Neural cell (in vitro differentiated cells): ENCODE measurements at regions not wholly inside any gene's neighbourhood (a gene's known extent, or its start where the extent isn't known, plus 50 kb on each side); places are given as distances from the start of the nearest gene placed in this dataset.

Experiments used
- H2AFZ ChIP-seq: fragments of 200-600, 300-800 bp; sonication (generic), shearing (Covaris generic); 2 replicates; pipeline ENCODE4 v1.6.0; 2014; ENCODE audit warnings: low read depth, mild to moderate bottlenecking, antibody characterized with exemption, low read length, moderate library complexity
- H3F3A ChIP-seq: fragments of 200-600 bp; shearing (Covaris generic); 2 replicates; pipeline ENCODE4 v1.6.1; 2016; ENCODE audit warnings: mild to moderate bottlenecking, moderate library complexity, mixed read lengths, antibody characterized with exemption, low read length; ENCODE audit not compliant: insufficient read depth, poor library complexity, severe bottlenecking
- H3K27ac ChIP-seq: fragments of 200-600, 300-800 bp; sonication (generic), shearing (Covaris generic); 2 replicates; pipeline ENCODE4 v1.5.1; 2014; ENCODE audit warnings: mild to moderate bottlenecking, low read length, moderate library complexity
- H3K27me3 ChIP-seq: fragments of 300-800, 200-600 bp; sonication (generic), shearing (Covaris generic); 2 replicates; pipeline ENCODE4 v1.6.0; 2014; ENCODE audit warnings: mild to moderate bottlenecking, low read depth, low read length, moderate library complexity; ENCODE audit not compliant: insufficient read depth
- H3K36me3 ChIP-seq: fragments of 300-800, 200-600 bp; sonication (generic), shearing (Covaris generic); 2 replicates; pipeline ENCODE4 v1.5.1; 2014; ENCODE audit warnings: mild to moderate bottlenecking, antibody characterized with exemption, low read length, moderate library complexity; ENCODE audit not compliant: insufficient read depth
- H3K4me2 ChIP-seq: fragments of 300-800, 200-600 bp; sonication (generic), shearing (Covaris generic); 2 replicates; pipeline ENCODE4 v1.6.0; 2014; ENCODE audit warnings: mild to moderate bottlenecking, low read length
- H3K4me3 ChIP-seq: fragments of 300-800, 200-600 bp; sonication (generic), shearing (Covaris generic); 2 replicates; pipeline ENCODE4 v1.5.1; 2014; ENCODE audit warnings: mild to moderate bottlenecking, low read length, moderate library complexity
- H3K79me2 ChIP-seq: fragments of 200-600 bp; shearing (Covaris generic); replicated peaks from 2 replicates; pipeline ENCODE4 v1.6.0; 2014; ENCODE audit warnings: mild to moderate bottlenecking, low read length, moderate library complexity; ENCODE audit not compliant: insufficient read depth
- H3K9ac ChIP-seq: fragments of 300-800, 200-600 bp; sonication (generic), shearing (Covaris generic); 2 replicates; pipeline ENCODE4 v1.6.1; 2016; ENCODE audit warnings: mild to moderate bottlenecking, low read length, mixed read lengths
- H3K9me2 ChIP-seq: fragments of 200-600 bp; shearing (Covaris generic); 2 replicates; pipeline ENCODE4 v1.6.1; 2016; ENCODE audit warnings: mild to moderate bottlenecking, low read length, mixed read lengths; ENCODE audit not compliant: insufficient read depth
- H3K9me3 ChIP-seq: fragments of 200-600, 300-800 bp; sonication (generic), shearing (Covaris generic); 2 replicates; pipeline ENCODE4 v1.6.1; 2016; ENCODE audit warnings: mild to moderate bottlenecking, mixed run types, low read length, moderate library complexity, mixed read lengths
- H4K20me1 ChIP-seq: fragments of 200-600 bp; shearing (Covaris generic); 2 replicates; pipeline ENCODE4 v1.6.1; 2016; ENCODE audit warnings: mild to moderate bottlenecking, mixed run types; ENCODE audit not compliant: insufficient read depth
- EP300 ChIP-seq: fragments of 450-650 bp; conservative IDR thresholded peaks from 2 replicates; pipeline ENCODE4 v1.6.1; 2014; ENCODE audit warnings: antibody characterized with exemption, mild to moderate bottlenecking, moderate library complexity; ENCODE audit not compliant: poor library complexity, severe bottlenecking
- EZH2 ChIP-seq: fragments of 200-600, 300-800 bp; shearing (Covaris generic), sonication (generic); IDR thresholded peaks from 2 replicates; pipeline ENCODE4 v1.6.1; 2014; ENCODE audit warnings: antibody characterized with exemption, low read length, borderline replicate concordance, mild to moderate bottlenecking; ENCODE audit not compliant: insufficient read depth, poor library complexity, severe bottlenecking
- MXI1 ChIP-seq: fragments of 450-650 bp; conservative IDR thresholded peaks from 2 replicates; pipeline ENCODE4 v1.6.1; 2014; ENCODE audit warnings: antibody characterized with exemption, mild to moderate bottlenecking; ENCODE audit not compliant: poor library complexity, severe bottlenecking
- POLR2AphosphoS5 ChIP-seq: IDR thresholded peaks from 2 replicates; pipeline ENCODE4 v1.6.1; 2012
- RAD21 ChIP-seq: fragments of 450-650 bp; conservative IDR thresholded peaks from 2 replicates; pipeline ENCODE4 v1.6.1; 2014; ENCODE audit warnings: antibody characterized with exemption, mild to moderate bottlenecking, moderate library complexity
- SMC3 ChIP-seq: fragments of 450-650 bp; conservative IDR thresholded peaks from 2 replicates; pipeline ENCODE4 v1.6.1; 2014; ENCODE audit warnings: antibody characterized with exemption, mild to moderate bottlenecking, moderate library complexity; ENCODE audit not compliant: poor library complexity
- TAF1 ChIP-seq: IDR thresholded peaks from 2 replicates; pipeline ENCODE4 v1.6.1; 2012; ENCODE audit warnings: low read depth
- TF ChIP-seq, protein P1 (sequence below): IDR thresholded peaks from 2 replicates; pipeline ENCODE4 v1.6.1; 2012; ENCODE audit warnings: borderline replicate concordance
- TF ChIP-seq, protein P2 (sequence below): fragments of 450-650 bp; IDR thresholded peaks from 2 replicates; pipeline ENCODE4 v1.5.1; 2014; ENCODE audit warnings: antibody characterized with exemption, mild to moderate bottlenecking, moderate library complexity; ENCODE audit not compliant: poor library complexity, severe bottlenecking

DNA sequence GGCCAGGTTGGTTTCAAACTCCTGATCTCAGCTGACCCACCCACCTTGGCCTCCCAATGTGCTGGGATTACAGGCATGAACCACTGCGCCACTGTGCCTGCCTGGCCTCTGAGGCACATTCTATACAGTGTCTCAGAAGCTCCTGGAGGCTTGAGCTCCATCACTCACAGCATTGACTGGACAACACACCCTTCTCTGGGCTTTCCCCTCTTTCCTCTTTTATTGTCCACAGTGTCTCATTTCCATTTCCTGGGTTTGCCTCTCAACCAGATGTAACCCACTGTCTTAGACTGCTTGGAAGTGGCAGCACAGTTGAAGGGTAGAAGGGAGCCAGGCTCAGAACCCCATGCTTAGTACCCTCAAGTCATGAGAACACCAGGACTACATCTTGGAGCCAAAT lies 208.1 kb downstream of the MTX2 start:
- Histone ChIP-seq H3K9me3 (no peaks in the 10 kb centered on the region), H4K20me1 (no peaks in the 10 kb centered on the region), H3K4me3 (no peak overlapping the region), H3K4me2 (no peak overlapping the region), H3K9me2 (no peaks in the 10 kb centered on the region), H3K79me2 (no peaks in the 10 kb centered on the region), H3K27ac (no peak overlapping the region), H3K27me3 (no peaks in the 10 kb centered on the region), H3K36me3 (no peaks in the 10 kb centered on the region), H2AFZ (no peak overlapping the region), H3K9ac (no peak overlapping the region), H3F3A (no peaks in the 10 kb centered on the region)
- no peak for TF ChIP-seq EZH2
- TF ChIP-seq, protein P1, sequence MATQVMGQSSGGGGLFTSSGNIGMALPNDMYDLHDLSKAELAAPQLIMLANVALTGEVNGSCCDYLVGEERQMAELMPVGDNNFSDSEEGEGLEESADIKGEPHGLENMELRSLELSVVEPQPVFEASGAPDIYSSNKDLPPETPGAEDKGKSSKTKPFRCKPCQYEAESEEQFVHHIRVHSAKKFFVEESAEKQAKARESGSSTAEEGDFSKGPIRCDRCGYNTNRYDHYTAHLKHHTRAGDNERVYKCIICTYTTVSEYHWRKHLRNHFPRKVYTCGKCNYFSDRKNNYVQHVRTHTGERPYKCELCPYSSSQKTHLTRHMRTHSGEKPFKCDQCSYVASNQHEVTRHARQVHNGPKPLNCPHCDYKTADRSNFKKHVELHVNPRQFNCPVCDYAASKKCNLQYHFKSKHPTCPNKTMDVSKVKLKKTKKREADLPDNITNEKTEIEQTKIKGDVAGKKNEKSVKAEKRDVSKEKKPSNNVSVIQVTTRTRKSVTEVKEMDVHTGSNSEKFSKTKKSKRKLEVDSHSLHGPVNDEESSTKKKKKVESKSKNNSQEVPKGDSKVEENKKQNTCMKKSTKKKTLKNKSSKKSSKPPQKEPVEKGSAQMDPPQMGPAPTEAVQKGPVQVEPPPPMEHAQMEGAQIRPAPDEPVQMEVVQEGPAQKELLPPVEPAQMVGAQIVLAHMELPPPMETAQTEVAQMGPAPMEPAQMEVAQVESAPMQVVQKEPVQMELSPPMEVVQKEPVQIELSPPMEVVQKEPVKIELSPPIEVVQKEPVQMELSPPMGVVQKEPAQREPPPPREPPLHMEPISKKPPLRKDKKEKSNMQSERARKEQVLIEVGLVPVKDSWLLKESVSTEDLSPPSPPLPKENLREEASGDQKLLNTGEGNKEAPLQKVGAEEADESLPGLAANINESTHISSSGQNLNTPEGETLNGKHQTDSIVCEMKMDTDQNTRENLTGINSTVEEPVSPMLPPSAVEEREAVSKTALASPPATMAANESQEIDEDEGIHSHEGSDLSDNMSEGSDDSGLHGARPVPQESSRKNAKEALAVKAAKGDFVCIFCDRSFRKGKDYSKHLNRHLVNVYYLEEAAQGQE: no peak
- TF ChIP-seq EP300: no peak
- TF ChIP-seq TAF1: no peak

DNA sequence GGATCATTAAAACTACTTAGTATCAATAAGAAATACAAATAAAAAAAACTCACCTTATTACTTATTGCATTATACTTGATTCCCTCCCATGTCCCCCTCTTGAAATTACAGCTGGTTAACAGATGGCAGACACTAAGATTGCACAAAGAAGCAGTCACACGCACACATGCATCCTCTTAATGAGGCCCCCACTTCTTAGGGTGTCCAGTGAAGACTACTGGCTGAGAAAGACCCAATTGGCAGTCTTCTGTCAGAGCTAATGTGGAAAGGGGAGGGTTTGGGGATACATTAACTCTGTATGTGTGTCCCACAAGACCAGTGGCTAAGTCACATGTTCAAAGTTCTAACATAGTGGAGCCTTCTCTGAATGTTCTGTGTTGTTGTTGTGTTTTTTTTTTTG lies 210.7 kb downstream of the MTX2 start:
- Histone ChIP-seq H3K4me3 (no peak overlapping the region), H2AFZ (no peak overlapping the region), H3K27ac (no peak overlapping the region), H3F3A (no peaks in the 10 kb centered on the region), H4K20me1 (no peaks in the 10 kb centered on the region), H3K9me2 (no peaks in the 10 kb centered on the region), H3K79me2 (no peaks in the 10 kb centered on the region), H3K27me3 (no peaks in the 10 kb centered on the region), H3K4me2 (no peak overlapping the region), H3K9me3 (no peaks in the 10 kb centered on the region), H3K36me3 (no peaks in the 10 kb centered on the region), H3K9ac (no peak overlapping the region)
- TF ChIP-seq POLR2AphosphoS5 (no peak), MXI1 (no peak), TAF1 (no peak), EZH2 (no peak), RAD21 (no peak), SMC3 (no peak), EP300 (no peak)
- TF ChIP-seq, protein P2, sequence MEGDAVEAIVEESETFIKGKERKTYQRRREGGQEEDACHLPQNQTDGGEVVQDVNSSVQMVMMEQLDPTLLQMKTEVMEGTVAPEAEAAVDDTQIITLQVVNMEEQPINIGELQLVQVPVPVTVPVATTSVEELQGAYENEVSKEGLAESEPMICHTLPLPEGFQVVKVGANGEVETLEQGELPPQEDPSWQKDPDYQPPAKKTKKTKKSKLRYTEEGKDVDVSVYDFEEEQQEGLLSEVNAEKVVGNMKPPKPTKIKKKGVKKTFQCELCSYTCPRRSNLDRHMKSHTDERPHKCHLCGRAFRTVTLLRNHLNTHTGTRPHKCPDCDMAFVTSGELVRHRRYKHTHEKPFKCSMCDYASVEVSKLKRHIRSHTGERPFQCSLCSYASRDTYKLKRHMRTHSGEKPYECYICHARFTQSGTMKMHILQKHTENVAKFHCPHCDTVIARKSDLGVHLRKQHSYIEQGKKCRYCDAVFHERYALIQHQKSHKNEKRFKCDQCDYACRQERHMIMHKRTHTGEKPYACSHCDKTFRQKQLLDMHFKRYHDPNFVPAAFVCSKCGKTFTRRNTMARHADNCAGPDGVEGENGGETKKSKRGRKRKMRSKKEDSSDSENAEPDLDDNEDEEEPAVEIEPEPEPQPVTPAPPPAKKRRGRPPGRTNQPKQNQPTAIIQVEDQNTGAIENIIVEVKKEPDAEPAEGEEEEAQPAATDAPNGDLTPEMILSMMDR: no peak
- TF ChIP-seq, protein P1: no peak
